Hindlimb muscle (tissue), 1 donor: ENCODE measurements at regions not wholly inside any gene's neighbourhood (a gene's known extent, or its start where the extent isn't known, plus 50 kb on each side); places are given as distances from the start of the nearest gene placed in this dataset.

Experiments
- DNase-seq: peaks from one replicate; pipeline ENCODE4 v3.0.0-alpha.2; 2013

- no peak for DNase-seq
Observed at GRCh38 chr3:181431748-181432147, 280.0 kb upstream of the SOX2 start.

- no peak for DNase-seq
Observed at GRCh38 chr3:181425074-181425473, 286.7 kb upstream of the SOX2 start.

GRCh38 chr3:181418233-181418632, 293.5 kb upstream of the SOX2 start:
- no peak for DNase-seq

GRCh38 chr3:181417748-181418147, 294.0 kb upstream of the SOX2 start:
- no peak for DNase-seq

- DNase-seq = no peak
Observed at GRCh38 chr3:181410870-181411269, 300.9 kb upstream of the SOX2 start.

- no peak for DNase-seq
Observed at GRCh38 chr3:181403876-181404660, 307.7 kb upstream of the SOX2 start.

- no peak for DNase-seq
Observed at GRCh38 chr3:181402347-181402746, 309.4 kb upstream of the SOX2 start.

- DNase-seq = no peak
Observed at GRCh38 chr3:181384970-181385369, 326.8 kb upstream of the SOX2 start.

- no peak for DNase-seq
Observed at GRCh38 chr3:181383760-181384159, 328.0 kb upstream of the SOX2 start.

- DNase-seq = no peak
Observed at GRCh38 chr3:181383201-181383600, 328.5 kb upstream of the SOX2 start.

GRCh38 chr3:181382656-181383055, 329.1 kb upstream of the SOX2 start:
- no peak for DNase-seq

GRCh38 chr3:181379278-181379677, 332.4 kb upstream of the SOX2 start:
- no peak for DNase-seq

- DNase-seq = no peak
Observed at GRCh38 chr3:181369637-181370036, 342.1 kb upstream of the SOX2 start.

GRCh38 chr3:181363231-181363630, 348.5 kb upstream of the SOX2 start:
- no peak for DNase-seq

- DNase-seq = no peak
Observed at GRCh38 chr3:181362378-181362777, 349.3 kb upstream of the SOX2 start.

GRCh38 chr3:181358562-181358961, 353.2 kb upstream of the SOX2 start:
- no peak for DNase-seq

GRCh38 chr3:181358060-181358459, 353.7 kb upstream of the SOX2 start:
- no peak for DNase-seq

- no peak for DNase-seq
Observed at GRCh38 chr3:181354140-181354539, 357.6 kb upstream of the SOX2 start.

GRCh38 chr3:181344331-181344730, 354.8 kb upstream of the DNAJC19 start:
- DNase-seq = no peak

GRCh38 chr3:181336597-181336996, 347.1 kb upstream of the DNAJC19 start:
- DNase-seq = no peak

- no peak for DNase-seq
Observed at GRCh38 chr3:181333394-181333793, 343.9 kb upstream of the DNAJC19 start.

GRCh38 chr3:181330821-181331563, 341.5 kb upstream of the DNAJC19 start:
- no peak for DNase-seq

GRCh38 chr3:181330257-181330656, 340.7 kb upstream of the DNAJC19 start:
- DNase-seq = no peak

- no peak for DNase-seq
Observed at GRCh38 chr3:181329024-181329423, 339.5 kb upstream of the DNAJC19 start.
